Muscle layer of duodenum (tissue), 2 donors: ENCODE measurements at regions not wholly inside any gene's neighbourhood (a gene's known extent, or its start where the extent isn't known, plus 50 kb on each side); places are given as distances from the start of the nearest gene placed in this dataset.

Experiments used
- H3K27ac ChIP-seq: one replicate; pipeline ENCODE4 v1.7.0; 2013; ENCODE audit warnings: mild to moderate bottlenecking, low read length
- H3K27me3 ChIP-seq: one replicate; pipeline ENCODE4 v1.7.0; 2013; ENCODE audit warnings: low read depth, mild to moderate bottlenecking, control low read depth, low read length
- H3K36me3 ChIP-seq, 2 donors: one replicate each; pipeline ENCODE4 v1.7.0; 2013; ENCODE audit warnings: low read length in 2 of 2, control low read depth in 1 of 2, mild to moderate bottlenecking in 1 of 2; ENCODE audit not compliant: insufficient read depth in 2 of 2, control insufficient read depth in 1 of 2
- H3K4me1 ChIP-seq, 2 donors: one replicate each; pipeline ENCODE4 v1.7.0; 2013; ENCODE audit warnings: low read length in 2 of 2, mild to moderate bottlenecking in 2 of 2, control low read depth in 1 of 2, moderate library complexity in 1 of 2; ENCODE audit not compliant: insufficient read depth in 2 of 2, control insufficient read depth in 1 of 2
- H3K4me3 ChIP-seq, 2 donors: one replicate each; pipeline ENCODE4 v1.7.0; 2013; ENCODE audit warnings: low read length in 2 of 2, low read depth in 1 of 2, mild to moderate bottlenecking in 1 of 2
- H3K9me3 ChIP-seq, 2 donors: one replicate each; pipeline ENCODE4 v1.7.0; 2013; ENCODE audit warnings: low read length in 2 of 2, control low read depth in 1 of 2, mild to moderate bottlenecking in 1 of 2; ENCODE audit not compliant: control insufficient read depth in 1 of 2
- donor health status: healthy.

DNA sequence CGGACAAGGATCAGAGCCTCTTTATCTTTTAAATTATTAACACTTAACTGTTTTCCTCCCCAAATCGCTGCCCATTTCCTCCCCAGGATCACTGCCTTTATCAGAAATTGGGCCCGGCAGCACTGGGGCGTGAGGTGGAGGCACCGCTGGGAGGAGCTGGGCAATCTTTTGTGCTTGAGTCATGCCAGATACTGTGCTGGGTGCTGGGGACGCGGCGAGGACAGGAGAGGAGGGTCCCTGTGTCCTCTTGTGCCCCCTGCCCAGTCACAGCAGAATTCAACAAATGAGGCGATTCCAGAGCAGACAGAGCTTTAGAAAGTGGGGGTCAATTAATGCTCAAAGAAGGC, 347.8 kb downstream of the ZNF536 start:
- no peaks in the 10 kb centered on the region for H3K36me3 ChIP-seq
- no peaks in the 10 kb centered on the region for H3K9me3 ChIP-seq
- H3K27ac ChIP-seq = peak overlapping the region; percentile 80
- H3K27me3 ChIP-seq = no peaks in the 10 kb centered on the region
- H3K4me1 ChIP-seq = peaks cover 0 to 5% of the 10 kb centered on the region in 2 donors
- peak overlapping the region; percentile 87 to 88 for H3K4me3 ChIP-seq

- peaks cover 0 to 5% of the 10 kb centered on the region in 2 donors for H3K4me1 ChIP-seq
- no peaks in the 10 kb centered on the region for H3K9me3 ChIP-seq
- H3K27me3 ChIP-seq = no peaks in the 10 kb centered on the region
- H3K36me3 ChIP-seq = no peaks in the 10 kb centered on the region
- H3K27ac ChIP-seq = peak overlapping the region; percentile 80
- H3K4me3 ChIP-seq = peak overlapping the region; percentile 87 to 88
Measured at GRCh38 chr19:30719189-30719998, 347.2 kb downstream of the ZNF536 start.

- Histone ChIP-seq H3K9me3 (no peaks in the 10 kb centered on the region), H3K4me1 (peaks cover 0 to 5% of the 10 kb centered on the region in 2 donors), H3K4me3 (peak overlapping the region; percentile 87 to 88), H3K27me3 (no peaks in the 10 kb centered on the region), H3K27ac (peak overlapping the region; percentile 80), H3K36me3 (no peaks in the 10 kb centered on the region)
Measured at GRCh38 chr19:30718707-30719106, 346.5 kb downstream of the ZNF536 start.

- Histone ChIP-seq H3K9me3 (no peaks in the 10 kb centered on the region), H3K4me3 (no peak overlapping the region), H3K36me3 (no peaks in the 10 kb centered on the region), H3K27ac (no peak overlapping the region), H3K4me1 (peaks cover 0 to 5% of the 10 kb centered on the region in 2 donors), H3K27me3 (no peaks in the 10 kb centered on the region)
Measured at GRCh38 chr19:30718014-30718413, 345.8 kb downstream of the ZNF536 start.

DNA sequence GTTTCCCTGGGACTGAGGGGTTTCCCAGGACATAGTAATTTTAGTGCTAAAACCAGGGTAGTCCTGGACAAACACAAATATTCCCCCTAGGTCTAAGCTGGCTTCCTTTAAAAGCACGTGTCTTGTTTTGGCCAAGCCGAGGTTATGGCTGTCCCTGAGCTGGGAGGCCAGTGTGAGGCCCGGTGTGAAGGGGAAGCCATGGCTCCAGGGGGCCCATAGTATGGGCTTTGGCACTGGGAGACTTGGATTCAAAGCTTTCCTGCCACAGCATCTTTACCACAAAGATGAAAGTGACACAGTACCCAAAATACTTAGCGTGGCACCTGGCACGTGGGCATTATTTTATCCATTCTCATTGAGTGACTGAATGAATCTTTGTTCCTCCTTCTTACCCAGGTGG, 345.2 kb downstream of the ZNF536 start:
- no peaks in the 10 kb centered on the region for H3K27me3 ChIP-seq
- peaks cover 0 to 5% of the 10 kb centered on the region in 2 donors for H3K4me1 ChIP-seq
- no peaks in the 10 kb centered on the region for H3K9me3 ChIP-seq
- H3K27ac ChIP-seq = no peak overlapping the region
- H3K36me3 ChIP-seq = no peaks in the 10 kb centered on the region
- H3K4me3 ChIP-seq = no peak overlapping the region

DNA sequence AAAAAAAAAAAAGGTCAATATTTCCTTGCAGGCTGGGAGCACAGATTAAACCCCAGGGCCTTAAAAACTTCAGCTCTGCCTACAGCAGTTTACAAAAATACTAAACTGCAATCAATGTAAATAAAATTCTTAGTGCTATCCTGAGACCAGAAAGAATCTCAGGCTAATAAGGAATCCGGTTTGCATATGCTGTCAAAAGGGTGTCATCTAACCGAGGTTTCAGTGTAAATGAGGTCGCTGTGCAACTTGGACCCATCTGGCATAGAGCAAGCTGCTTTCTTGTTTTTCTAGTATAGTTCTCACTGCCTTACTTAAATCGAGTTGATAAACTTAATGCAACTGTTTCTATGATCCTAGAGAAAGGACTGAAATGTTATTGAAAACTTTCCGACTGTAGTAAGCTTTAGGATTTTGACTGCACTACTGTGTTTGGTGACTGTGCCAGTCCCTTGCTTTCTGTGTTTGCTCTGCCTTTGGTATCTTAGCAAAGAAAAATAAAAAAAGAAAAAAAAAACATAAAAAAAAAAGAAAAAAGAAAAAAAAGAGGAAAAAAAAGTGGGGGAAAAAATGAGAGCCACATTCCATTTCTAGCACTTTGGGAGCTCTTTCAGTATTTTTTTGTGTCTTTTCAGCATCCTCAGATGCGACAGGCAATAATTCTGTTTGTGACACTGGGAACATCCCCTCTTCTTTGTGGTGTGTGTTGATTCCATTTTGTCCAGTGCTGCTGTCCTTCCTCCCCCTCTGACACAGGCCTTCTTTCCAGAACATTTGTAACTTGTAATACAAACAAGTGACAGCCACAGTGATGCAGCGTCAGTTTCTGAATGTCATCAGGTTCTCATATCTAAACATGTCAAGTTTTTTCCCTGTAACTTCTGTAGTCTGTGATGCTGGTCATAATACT, 340.5 kb downstream of the ZNF536 start:
- Histone ChIP-seq H3K27me3 (no peaks in the 10 kb centered on the region), H3K4me3 (no peak overlapping the region), H3K4me1 (no peaks in the 10 kb centered on the region), H3K27ac (no peak overlapping the region), H3K36me3 (no peaks in the 10 kb centered on the region), H3K9me3 (no peaks in the 10 kb centered on the region)

DNA sequence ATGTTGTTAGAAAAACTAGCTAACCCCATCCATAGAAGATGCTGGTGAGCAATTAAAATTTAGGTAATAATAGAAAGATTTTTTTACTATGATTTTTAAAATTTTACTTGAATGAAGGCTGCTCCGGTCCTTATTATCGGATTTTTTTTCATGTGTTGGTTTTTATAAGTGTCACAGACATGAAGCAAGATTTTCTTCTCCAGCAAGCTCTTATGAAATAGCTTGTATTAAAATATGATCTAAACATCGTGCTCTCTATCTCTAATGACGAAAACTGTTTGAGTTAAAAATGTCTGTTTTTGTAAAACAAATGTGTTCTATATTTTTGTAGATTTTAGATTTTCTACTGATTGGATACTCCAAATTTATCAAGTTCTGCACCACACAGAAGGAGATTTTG, 339.6 kb downstream of the ZNF536 start:
- H3K36me3 ChIP-seq = no peaks in the 10 kb centered on the region
- H3K4me1 ChIP-seq = no peaks in the 10 kb centered on the region
- no peak overlapping the region for H3K4me3 ChIP-seq
- H3K27ac ChIP-seq = no peak overlapping the region
- H3K27me3 ChIP-seq = no peaks in the 10 kb centered on the region
- no peaks in the 10 kb centered on the region for H3K9me3 ChIP-seq

DNA sequence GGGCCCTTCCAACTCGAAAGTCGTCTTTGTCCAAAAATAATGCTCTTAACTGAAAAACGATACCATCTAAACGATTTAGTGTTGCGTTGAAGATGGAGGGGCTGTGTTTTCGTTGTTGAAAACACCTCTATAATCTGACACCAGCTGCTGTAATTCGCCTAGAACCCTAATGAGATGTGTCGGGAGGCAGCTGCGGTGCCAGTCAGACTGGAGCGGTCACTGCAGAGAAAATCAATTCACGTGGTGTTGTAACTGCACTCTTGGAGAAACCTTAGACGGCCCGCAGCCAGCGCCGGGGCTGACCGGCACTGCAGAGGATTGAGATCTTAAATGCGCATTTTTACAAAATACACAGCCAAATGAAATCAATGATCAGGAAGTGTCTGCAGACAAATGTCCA, 339.1 kb downstream of the ZNF536 start:
- Histone ChIP-seq H3K9me3 (no peaks in the 10 kb centered on the region), H3K27me3 (no peaks in the 10 kb centered on the region), H3K27ac (no peak overlapping the region)

GRCh38 chr19:30710721-30711120, 338.5 kb downstream of the ZNF536 start:
- Histone ChIP-seq H3K4me3 (no peak overlapping the region), H3K4me1 (no peaks in the 10 kb centered on the region), H3K36me3 (no peaks in the 10 kb centered on the region), H3K9me3 (no peaks in the 10 kb centered on the region), H3K27ac (no peak overlapping the region), H3K27me3 (no peaks in the 10 kb centered on the region)

More for the DNA sequence above, 339.1 kb downstream of the ZNF536 start:
- Histone ChIP-seq H3K4me3 (no peak overlapping the region), H3K4me1 (no peaks in the 10 kb centered on the region), H3K36me3 (no peaks in the 10 kb centered on the region)

GRCh38 chr19:30708416-30709178, 336.4 kb downstream of the ZNF536 start:
- no peaks in the 10 kb centered on the region for H3K9me3 ChIP-seq
- H3K27me3 ChIP-seq = no peaks in the 10 kb centered on the region
- no peaks in the 10 kb centered on the region for H3K4me1 ChIP-seq
- H3K36me3 ChIP-seq = no peaks in the 10 kb centered on the region
- no peak overlapping the region for H3K4me3 ChIP-seq
- H3K27ac ChIP-seq = no peak overlapping the region

DNA sequence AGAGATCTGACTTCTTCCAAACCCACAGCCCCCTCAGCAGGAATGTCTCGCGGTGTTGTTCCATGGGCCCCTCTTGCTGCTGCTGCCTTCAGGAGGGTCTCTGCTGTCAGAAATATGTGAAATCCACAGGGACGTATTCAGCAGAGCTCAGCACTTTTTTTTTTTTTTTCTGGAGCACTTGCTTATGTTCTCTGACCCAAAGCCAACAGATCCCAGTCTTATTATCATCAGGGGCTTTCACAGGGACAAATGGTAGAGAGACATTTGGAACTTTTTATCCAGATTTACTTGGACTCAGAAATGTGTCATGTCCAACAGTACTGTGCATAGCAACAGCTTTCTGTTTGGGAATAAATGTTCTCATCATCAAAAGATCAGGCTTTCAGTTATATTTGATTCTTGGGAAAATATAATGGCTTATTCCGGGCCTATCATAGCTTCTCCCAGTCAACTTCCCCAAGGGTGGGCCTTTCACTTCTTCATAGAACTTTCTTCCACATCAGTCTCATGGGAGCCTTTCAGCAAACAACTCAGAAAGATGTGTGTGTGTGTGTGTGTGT, 332.7 kb downstream of the ZNF536 start:
- no peaks in the 10 kb centered on the region for H3K36me3 ChIP-seq
- H3K27me3 ChIP-seq = no peaks in the 10 kb centered on the region
- no peak overlapping the region for H3K27ac ChIP-seq

More for the DNA sequence above, 332.7 kb downstream of the ZNF536 start:
- H3K9me3 ChIP-seq = no peaks in the 10 kb centered on the region
- no peaks in the 10 kb centered on the region for H3K4me1 ChIP-seq
- H3K4me3 ChIP-seq = no peak overlapping the region
